Endometrial microvascular endothelial cells (primary cell): ENCODE measurements at regions not wholly inside any gene's neighbourhood (a gene's known extent, or its start where the extent isn't known, plus 50 kb on each side); places are given as distances from the start of the nearest gene placed in this dataset.

Experiments used
- in situ Hi-C: cut with HindIII; loops from 2 replicates; pipeline ENCODE4 v1.10.0; 2017; ENCODE audit warnings: low sequenced_read_pairs, low pct_unique_long_range_greater_than_20kb; ENCODE audit errors: inconsistent ontology term

- in situ Hi-C loops: no loop called here
Observed at GRCh38 chr14:104286086-104286485, 147.7 kb downstream of the KIF26A start.

- in situ Hi-C loops: no loop called here
Observed at GRCh38 chr14:104286496-104286895, 148.1 kb downstream of the KIF26A start.

- in situ Hi-C loops: no loop called here
Observed at GRCh38 chr14:104287301-104288009, 149.1 kb downstream of the KIF26A start.

- in situ Hi-C loops: no loop called here
Observed at GRCh38 chr14:104288272-104288671, 149.9 kb downstream of the KIF26A start.

- in situ Hi-C loops: no loop called here
Observed at GRCh38 chr14:104289507-104289906, 151.1 kb downstream of the KIF26A start.

- in situ Hi-C loops: loop anchor here (10.0 kb wide), 1 partner anchor 55 kb away; no protein-coding TSS in a partner anchor
Observed at GRCh38 chr14:104290058-104290667, 151.8 kb downstream of the KIF26A start.

- in situ Hi-C loops: loop anchor here (10.0 kb wide), 1 partner anchor 56 kb away; no protein-coding TSS in a partner anchor
Observed at GRCh38 chr14:104290756-104291122, 152.4 kb downstream of the KIF26A start.

GRCh38 chr14:104291123-104292000, 153.0 kb downstream of the KIF26A start:
- in situ Hi-C loops: loop anchor here (10.0 kb wide), 1 partner anchor 57 kb away; no protein-coding TSS in a partner anchor

GRCh38 chr14:104292084-104292970, 153.9 kb downstream of the KIF26A start:
- in situ Hi-C loops: loop anchor here (10.0 kb wide), 1 partner anchor 58 kb away; no protein-coding TSS in a partner anchor

- in situ Hi-C loops: loop anchor here (10.0 kb wide), 1 partner anchor 59 kb away; no protein-coding TSS in a partner anchor
Observed at GRCh38 chr14:104293231-104293841, 154.9 kb downstream of the KIF26A start.

- in situ Hi-C loops: loop anchor here (10.0 kb wide), 1 partner anchor 59 kb away; no protein-coding TSS in a partner anchor
Observed at GRCh38 chr14:104293851-104294627, 155.7 kb downstream of the KIF26A start.

- in situ Hi-C loops: loop anchor here (10.0 kb wide), 1 partner anchor 60 kb away; no protein-coding TSS in a partner anchor
Observed at GRCh38 chr14:104294628-104294982, 156.2 kb downstream of the KIF26A start.

GRCh38 chr14:104294983-104295680, 156.7 kb downstream of the KIF26A start:
- in situ Hi-C loops: loop anchor here (10.0 kb wide), 1 partner anchor 60 kb away; no protein-coding TSS in a partner anchor

- in situ Hi-C loops: loop anchor here (10.0 kb wide), 1 partner anchor 61 kb away; no protein-coding TSS in a partner anchor
Observed at GRCh38 chr14:104295681-104296387, 157.4 kb downstream of the KIF26A start.

GRCh38 chr14:104296388-104297312, 158.3 kb downstream of the KIF26A start:
- in situ Hi-C loops: loop anchor here (10.0 kb wide), 1 partner anchor 62 kb away; no protein-coding TSS in a partner anchor
